HG03558 (cell line): ENCODE measurements at regions not wholly inside any gene's neighbourhood (a gene's known extent, or its start where the extent isn't known, plus 50 kb on each side); places are given as distances from the start of the nearest gene placed in this dataset.
"Not testable (repeated sequence)": the region's sequence is repeated elsewhere in the genome, so short reads cannot be mapped to it uniquely, and the experiment has no call there.

Source experiments
- ATAC-seq: cut with Tn5 transposase; IDR thresholded peaks from one replicate; pipeline ENCODE4 v1.9.1; 2021; ENCODE audit warnings: moderate number of reproducible peaks; ENCODE audit not compliant: unreplicated experiment; ENCODE audit errors: extremely low read depth

DNA sequence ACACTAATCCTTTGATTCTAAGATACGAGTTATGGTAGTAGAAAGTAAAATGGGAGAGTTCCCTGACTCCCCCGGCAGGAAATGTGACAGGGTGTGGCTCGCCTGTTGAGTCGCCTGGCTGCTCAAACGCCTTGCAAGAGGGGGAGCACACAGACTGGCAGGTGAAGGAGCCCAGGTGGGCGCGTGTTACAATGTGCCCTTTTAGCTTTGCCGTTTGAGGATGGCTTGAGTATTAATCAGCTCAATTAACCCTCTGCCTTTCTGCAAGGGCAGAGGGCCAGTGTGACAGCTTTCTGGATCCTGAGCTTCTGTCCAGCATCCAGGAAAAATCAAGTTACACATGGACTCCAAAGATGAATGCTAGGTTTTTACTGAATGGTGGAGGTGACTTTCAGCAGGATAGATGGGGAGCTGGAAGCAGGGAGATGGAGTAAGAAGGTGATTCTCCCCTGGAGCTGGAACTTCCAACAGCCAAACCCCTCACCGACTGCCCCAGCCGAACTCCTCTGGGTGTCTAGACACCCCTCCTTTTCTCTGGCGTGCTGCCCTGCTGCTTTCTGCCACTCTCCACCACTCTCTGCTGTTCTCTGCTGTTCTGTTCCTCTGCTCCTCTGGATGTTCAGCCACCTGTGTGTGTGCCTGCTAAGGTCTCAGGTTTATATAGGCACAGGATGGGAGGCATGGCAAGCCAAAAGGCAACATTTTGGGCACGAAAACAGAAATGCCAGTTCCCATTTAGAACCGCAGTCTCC is 548.8 kb upstream of the KCND2 start:
- ATAC-seq = no peak

DNA sequence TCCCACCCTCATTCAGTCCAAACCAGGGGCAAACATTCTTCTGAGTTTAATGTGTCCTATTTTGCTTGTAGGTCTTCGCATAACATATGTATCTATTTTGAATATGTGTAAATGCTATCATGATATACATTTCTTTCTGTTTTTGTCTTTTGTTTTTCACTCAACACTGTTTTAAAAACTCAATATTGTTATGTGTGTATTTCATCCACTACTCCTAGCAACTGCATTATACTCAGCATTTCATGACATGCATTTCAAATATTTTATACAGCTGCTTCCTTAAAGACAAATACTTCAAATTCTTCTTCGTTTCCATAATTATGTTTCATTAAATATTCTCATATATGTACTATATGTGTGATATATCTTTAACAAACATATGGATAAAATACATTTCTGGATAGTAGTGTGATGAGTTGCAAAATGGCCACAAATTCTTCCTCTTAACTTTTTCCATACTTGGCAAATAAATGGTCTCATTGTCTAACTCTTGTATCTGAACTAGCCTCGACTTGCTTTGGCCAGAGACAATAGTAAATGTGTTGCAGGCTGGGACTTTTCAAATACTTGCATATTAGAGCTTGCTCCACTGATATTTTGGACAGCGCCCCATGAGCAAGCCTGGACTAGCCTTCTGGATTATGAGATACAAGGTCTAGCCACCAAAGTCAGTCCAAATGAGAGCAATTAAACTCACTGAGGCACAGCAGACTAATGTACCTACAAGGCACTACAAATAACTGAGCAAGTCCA is 539.7 kb upstream of the KCND2 start:
- ATAC-seq = no peak

DNA sequence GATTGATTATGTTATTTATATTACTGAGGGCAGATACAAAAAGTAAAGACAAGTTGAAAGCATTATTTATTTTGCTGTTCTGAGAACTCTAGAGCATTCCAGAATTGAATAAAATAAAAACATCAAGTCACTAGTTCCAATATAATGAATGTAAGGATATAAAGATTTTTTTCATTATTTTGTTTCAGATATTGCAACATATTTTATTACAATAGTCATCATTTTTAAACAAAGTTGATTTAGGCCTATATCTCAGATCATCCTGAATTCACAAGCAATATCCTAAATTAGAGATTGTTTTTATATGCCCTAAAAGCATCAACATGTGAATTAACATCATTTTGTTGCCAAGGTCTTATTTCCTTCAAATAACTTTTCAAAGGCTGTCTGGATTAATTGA is 535.6 kb upstream of the KCND2 start:
- ATAC-seq = no peak

DNA sequence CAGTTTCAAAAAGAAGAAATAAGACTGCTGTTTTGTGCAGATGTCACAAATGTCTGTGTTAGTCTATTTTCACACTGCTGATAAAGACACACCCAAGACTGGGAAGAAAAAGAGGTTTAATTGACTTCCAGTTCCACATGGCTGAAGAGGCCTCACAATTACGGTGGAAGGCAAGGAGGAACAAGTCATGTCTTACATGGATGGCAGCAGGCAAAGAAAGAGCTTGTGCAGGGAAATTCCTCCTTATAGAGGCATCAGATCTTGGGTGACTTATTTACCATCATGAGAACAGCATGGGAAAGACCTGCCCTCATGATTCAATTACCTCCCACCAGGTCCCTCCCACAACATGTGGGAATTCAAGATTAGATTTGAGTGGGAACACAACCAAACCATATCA is 527.7 kb upstream of the KCND2 start:
- ATAC-seq = not testable (repeated sequence)

DNA sequence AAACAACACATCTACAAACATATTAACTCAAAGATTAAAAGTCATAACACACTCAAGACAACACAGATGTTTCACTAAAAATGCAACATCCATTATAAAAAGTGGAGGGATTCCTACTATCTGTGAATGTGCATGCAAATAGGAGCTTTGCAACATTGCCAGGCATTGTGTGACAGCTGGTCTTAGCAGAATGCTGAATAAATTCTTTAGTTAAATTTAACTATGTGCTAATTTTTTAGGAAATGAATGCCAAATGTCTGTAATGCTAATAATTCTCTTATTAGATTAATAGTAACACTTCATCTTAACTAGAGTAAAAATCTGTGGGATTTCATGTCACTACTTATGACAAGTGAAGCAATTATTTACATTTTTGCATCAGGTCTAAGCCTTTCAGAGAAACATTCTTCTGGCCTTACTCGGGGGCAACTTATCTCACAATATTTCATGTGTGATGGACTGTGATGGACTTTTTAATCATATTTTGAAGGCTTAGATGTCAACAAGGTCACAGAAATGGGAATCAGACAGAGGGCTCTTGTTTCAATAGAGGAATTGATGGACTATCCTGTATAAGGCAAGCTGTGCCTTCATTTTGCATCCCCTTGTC is 524.6 kb upstream of the KCND2 start:
- no peak for ATAC-seq

DNA sequence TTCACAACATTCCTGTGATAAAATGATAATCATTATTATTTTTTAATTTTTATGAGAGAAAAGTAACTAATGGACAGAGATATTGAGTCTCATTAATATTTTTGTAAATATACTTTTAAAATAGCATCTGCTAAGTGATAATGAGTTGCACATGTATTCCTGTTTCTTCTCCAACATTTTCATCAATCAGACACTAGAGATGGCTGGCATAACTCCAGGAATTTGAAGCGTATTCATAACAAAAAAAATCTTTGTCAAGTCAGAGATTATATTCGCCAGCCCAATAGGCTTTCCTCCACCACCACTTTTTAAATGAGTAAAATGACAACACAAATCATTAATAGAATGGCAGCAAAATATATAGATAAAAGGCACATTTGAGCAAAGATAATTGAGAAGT is 524.0 kb upstream of the KCND2 start:
- ATAC-seq = no peak

DNA sequence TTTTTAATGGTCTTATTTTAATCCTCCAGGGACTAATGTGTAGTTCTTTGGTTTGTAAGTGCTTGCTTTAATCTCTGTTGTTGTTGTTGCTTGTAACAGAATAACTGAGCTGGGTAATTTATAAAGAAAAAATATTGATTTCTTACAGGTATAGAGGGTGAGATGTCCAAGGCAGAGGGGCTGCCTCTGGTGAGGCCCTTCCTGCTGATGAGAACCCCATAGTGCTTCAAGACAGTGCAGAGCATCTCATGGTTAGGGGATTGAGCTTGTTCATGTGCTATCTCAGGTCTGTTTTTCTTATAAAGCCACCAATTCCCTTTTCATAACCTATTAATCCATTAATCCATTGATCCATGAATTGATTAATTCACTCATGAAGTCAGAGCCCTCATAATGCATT is 516.3 kb upstream of the KCND2 start:
- no peak for ATAC-seq

DNA sequence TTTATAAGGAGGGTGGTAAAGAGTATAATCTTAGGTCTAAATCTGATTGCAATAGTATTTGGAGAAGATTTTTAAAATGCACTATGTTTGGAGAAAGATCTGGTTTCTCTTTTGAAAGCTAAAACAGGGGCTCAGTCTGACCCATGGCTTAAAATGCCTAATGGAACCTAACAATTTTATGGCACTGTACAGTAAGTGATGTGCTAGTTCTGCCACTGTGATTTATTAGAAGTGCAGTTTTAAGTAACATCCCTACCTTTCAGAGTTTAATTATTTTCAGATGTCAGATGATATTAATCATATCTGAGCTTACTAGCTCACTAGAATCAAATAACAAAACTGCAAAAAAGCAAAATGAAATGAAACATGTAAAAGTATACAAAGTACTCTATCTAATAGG is 514.7 kb upstream of the KCND2 start:
- no peak for ATAC-seq

DNA sequence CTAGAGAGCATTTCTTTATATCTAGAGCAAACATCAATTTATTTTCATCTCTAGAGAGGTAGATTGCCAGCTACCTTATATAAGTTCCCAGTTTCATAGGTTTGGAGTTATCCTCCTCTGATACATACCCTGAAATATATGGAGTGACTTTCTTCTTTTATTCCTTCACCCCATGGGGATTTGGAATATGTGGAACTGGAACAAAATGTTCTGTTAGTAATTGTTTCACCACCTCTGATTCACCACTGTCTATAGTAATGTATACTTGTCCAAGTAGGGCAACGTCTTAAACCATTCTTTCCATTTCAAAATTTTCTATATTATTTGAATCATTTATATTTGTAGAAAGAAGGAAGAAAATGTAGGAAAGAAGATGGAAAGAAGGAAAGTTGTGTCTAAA is 511.2 kb upstream of the KCND2 start:
- no peak for ATAC-seq

DNA sequence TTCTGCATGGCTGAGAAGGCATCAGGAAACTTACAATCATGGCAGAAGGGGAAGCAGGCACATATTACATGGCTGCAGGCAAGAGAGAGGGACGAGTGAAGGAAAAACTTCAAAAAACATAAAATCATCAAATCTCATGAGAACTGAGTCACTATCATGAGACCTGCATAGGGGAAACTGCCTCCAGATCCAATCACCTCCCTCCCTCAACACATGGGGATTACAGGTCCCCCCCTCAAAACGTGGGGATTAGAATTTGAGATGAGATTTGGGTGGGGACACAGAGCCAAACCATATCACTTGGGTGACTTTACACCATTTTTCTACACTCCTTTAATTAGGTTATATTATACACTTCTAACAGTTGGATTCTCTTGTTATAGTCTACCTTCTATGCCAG is 490.7 kb upstream of the KCND2 start:
- no peak for ATAC-seq

DNA sequence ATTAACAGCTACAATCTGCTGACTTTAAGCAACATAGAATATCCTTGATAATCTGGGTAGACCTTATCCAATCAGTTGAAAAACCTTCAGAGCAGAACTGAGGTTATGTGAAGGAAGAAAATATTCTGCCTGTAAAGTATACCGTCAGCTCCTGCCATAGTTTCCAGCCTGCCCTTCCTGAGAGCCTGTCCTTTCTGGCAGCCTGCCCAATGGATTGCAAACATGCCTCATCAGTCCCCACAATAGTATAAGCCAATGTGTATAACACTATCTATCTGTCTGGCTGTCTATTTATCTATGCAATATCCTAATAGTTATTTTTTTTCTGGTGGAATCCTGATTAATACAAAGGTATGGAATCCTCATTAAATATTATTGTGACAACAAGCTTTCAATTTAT is 489.2 kb upstream of the KCND2 start:
- ATAC-seq = no peak

DNA sequence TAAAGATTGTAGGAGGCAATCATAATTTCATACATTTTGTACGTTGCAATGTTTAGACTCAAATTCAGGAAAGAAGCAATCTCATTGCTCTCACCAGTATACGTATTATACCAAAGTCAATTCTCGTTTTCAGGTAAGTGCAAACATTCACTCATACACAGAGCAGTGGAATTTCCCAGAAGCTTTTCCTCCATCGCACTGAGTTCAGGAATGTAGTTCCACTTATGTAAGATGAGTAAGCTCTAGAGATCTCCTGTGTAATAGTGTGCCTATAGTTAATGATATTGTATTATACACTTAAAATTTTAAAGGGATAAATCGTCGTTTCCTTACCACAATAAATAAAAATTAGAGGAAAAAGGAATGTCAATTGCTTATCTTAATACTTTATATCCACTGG is 470.8 kb upstream of the KCND2 start:
- ATAC-seq = no peak

DNA sequence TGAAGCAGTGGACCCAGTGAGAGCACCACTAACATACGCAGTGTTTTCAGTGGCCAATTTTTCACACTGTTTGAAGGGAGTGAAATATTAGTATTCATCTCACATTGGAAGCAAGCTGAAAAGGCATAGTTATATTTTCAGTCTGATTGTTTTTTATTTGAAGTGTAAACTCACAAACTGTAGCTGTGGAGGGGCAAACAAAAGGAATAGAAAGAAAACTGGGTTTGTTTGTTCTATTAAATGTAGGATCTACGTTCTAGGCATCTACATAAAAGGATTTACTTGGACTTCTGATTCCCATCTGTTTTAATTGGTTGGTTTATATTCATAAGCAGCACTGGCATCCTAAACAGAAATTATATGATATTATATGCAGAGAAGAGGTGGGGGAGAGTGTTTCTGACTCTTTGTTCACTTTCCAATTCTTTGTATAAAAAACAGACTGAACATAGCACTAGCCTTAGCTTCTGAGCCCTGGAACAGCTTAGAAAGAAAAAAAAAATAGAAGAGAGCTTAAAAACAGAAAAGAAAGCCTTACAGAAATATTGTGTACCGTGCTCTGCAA is 447.8 kb upstream of the KCND2 start:
- no peak for ATAC-seq

DNA sequence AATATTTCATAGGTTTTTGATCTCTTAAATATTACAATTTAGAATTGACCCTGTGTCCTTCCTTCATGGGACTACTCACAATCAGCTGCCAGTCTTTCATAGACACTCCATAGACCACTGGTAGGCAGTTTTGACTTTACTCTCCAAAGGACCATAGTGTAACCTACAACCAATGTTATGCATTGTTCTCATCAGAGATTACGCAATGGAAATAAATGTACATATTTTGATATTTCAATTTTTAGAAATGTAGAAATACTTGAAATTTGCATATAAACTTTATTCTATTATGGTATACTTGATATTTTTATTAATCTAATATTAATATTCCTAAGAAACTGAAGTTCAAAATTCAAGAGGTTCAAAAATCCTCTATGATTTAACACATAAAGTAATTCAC is 446.4 kb upstream of the KCND2 start:
- ATAC-seq = no peak

DNA sequence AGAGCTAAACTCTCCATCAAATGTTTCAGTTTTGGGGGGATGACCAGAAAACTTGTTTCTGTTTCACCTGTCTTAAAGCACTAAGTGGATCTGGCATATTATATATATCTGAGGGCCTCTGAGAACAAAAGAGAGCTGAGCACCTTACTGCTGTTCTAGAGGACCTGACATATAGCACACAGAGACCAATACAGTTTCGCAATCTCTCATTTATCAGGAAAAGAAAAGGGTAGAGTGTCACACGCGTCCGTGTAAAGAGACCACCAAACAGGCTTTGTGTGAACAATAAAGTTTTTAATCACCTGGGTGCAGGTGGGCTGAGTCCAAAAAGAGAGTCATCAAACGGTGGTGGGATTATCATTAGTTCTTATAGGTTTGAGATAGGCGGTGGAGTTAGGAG is 434.5 kb upstream of the KCND2 start:
- no peak for ATAC-seq

DNA sequence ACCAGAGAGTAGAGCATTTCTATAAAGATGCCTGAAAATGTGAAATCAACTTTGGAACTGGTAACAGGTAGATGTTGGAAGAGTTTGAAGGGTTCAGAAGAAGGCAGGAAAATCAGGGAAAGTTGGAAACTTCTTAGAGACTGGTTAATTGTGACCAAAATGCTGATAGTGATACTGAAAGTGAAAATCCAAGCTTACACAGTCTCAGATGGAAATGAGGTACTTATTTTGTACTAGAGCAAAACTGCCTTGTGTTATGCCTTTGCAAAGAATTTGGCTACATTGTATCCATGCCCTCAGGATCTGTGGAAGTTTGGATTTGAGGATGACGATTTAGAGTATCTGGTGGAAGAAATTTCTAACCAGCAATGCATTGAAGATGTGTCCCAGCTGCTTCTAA is 430.6 kb upstream of the KCND2 start:
- no peak for ATAC-seq

DNA sequence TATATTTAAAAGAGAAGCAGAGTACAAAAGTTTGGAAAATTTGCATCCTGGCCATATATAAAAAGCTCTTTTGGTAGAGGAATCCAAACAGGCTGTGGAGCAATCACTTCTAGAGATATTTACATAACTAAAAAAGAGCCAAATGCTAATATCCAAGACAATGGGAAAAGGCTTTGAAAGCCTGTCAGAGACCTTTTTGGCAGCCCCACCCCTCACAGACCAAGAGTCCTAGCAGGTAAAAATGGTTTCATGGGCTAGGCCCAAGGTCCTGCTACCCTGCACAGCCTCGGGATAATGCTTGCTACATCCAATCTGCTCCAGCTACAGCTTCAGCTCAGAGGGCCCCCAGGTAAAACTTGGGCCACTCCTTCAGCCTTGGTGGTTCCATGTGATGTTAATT is 430.2 kb upstream of the KCND2 start:
- no peak for ATAC-seq

DNA sequence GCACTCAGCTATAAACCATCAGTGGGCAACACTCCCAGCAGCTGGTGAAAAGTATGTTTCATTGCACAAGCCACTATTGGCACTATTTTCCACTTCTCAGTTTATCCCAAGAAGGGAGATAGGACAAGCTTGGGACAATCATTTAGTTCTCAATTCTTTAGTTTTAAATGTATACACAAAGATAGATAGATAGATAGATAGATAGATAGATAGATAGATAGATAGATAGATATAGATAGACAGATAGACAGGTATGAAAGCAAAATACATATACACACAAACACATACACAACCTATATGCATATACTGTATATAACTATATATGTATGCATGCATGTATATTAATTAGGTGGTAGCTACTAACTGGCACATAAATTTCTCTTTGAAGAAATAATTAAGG is 411.6 kb upstream of the KCND2 start:
- ATAC-seq = no peak

DNA sequence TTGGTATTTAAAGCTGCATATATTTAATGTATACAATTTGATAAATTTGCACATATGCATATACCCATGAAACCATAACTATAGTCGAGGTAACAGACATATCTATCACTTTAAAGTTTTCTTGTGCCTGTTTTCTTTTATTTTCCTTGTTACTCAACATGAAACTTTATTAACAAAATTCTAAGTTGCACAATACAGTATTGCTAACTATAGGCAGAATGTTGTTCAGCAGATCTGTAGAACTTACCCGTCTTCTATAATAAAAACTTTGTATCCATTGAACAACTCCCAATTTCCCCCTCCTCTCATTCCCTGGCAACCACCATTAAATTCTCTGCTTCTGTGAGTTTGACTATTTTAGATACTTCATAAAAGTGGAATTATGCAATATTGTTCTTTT is 404.6 kb upstream of the KCND2 start:
- no peak for ATAC-seq

DNA sequence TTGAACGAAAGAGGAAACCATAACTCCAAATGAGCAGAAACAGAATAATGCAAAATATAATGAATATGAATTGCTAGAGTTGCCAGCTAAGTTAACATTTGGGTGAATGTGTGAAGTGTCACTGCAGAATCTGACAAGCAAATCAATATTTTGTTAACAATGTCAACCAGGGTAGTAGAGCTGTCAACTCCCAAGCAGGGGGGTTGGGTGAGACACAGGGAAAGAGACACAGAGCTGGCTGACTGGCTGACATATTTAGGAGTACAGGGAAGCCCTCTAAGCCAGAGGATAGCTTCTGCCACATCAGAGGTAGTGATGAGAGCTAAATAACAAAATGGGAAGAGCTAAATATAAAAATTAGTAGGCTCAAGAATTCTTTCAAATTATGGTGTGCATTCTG is 393.1 kb upstream of the KCND2 start:
- no peak for ATAC-seq

DNA sequence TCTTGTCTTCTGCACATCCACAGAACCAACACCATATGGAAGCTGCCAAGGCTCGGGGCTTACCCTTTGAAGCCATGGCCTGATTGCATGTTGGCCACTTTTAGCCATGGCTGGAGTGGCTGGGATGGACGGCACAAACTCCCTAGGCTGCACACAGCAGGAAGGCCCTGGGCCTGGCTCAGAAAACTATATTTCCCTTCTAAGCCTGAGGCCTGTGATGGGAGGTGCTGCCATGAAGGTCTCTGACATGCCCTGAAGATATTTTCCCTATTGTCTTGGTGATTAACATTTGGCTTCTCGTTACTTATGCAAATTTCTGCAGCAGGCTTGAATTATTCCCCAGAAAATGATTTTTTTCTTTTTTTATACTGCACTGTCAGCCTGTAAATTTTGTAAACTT is 387.0 kb upstream of the KCND2 start:
- no peak for ATAC-seq
